Glutamatergic neuron (in vitro differentiated cells): ENCODE measurements at regions not wholly inside any gene's neighbourhood (a gene's known extent, or its start where the extent isn't known, plus 50 kb on each side); places are given as distances from the start of the nearest gene placed in this dataset.

Experiments used
- DNase-seq: peaks from one replicate; pipeline ENCODE4 v3.0.0; 2022
- H3K27ac Mint-ChIP-seq: one replicate; pipeline ENCODE4 v1.8.0; 2020; ENCODE audit warnings: mild to moderate bottlenecking, mixed read lengths, inconsistent platforms; ENCODE audit not compliant: unreplicated experiment
- H3K27me3 Mint-ChIP-seq: one replicate; pipeline ENCODE4 v1.8.0; 2020; ENCODE audit warnings: mild to moderate bottlenecking, moderate library complexity, mixed read lengths, inconsistent platforms; ENCODE audit not compliant: unreplicated experiment
- H3K36me3 Mint-ChIP-seq: one replicate; pipeline ENCODE4 v1.8.0; 2020; ENCODE audit warnings: mild to moderate bottlenecking, mixed read lengths, inconsistent platforms; ENCODE audit not compliant: unreplicated experiment
- H3K4me1 Mint-ChIP-seq: one replicate; pipeline ENCODE4 v1.8.0; 2020; ENCODE audit warnings: mild to moderate bottlenecking, low read depth, mixed read lengths, inconsistent platforms; ENCODE audit not compliant: unreplicated experiment
- H3K4me3 Mint-ChIP-seq: one replicate; pipeline ENCODE4 v1.8.0; 2020; ENCODE audit warnings: mild to moderate bottlenecking, mixed read lengths, inconsistent platforms; ENCODE audit not compliant: unreplicated experiment
- H3K9me3 Mint-ChIP-seq: one replicate; pipeline ENCODE4 v1.8.0; 2020; ENCODE audit warnings: mild to moderate bottlenecking, moderate library complexity, mixed read lengths, inconsistent platforms; ENCODE audit not compliant: unreplicated experiment
- TF ChIP-seq, protein P1 (sequence below): fragments of 200-600 bp; sonication (generic); IDR thresholded peaks from one replicate; pipeline ENCODE4 v1.5.0; 2021; ENCODE audit not compliant: partially characterized antibody, unreplicated experiment

- no peak for DNase-seq
- Mint-ChIP-seq H3K9me3 (no peaks in the 10 kb centered on the region), H3K27me3 (peaks cover 1% of the 10 kb centered on the region), H3K4me3 (no peak overlapping the region), H3K36me3 (no peaks in the 10 kb centered on the region), H3K4me1 (no peaks in the 10 kb centered on the region), H3K27ac (no peak overlapping the region)
- TF ChIP-seq, protein P1, sequence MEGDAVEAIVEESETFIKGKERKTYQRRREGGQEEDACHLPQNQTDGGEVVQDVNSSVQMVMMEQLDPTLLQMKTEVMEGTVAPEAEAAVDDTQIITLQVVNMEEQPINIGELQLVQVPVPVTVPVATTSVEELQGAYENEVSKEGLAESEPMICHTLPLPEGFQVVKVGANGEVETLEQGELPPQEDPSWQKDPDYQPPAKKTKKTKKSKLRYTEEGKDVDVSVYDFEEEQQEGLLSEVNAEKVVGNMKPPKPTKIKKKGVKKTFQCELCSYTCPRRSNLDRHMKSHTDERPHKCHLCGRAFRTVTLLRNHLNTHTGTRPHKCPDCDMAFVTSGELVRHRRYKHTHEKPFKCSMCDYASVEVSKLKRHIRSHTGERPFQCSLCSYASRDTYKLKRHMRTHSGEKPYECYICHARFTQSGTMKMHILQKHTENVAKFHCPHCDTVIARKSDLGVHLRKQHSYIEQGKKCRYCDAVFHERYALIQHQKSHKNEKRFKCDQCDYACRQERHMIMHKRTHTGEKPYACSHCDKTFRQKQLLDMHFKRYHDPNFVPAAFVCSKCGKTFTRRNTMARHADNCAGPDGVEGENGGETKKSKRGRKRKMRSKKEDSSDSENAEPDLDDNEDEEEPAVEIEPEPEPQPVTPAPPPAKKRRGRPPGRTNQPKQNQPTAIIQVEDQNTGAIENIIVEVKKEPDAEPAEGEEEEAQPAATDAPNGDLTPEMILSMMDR = no peak
These were observed 181.4 kb downstream of the TMEM18 start for GRCh38 chr2:495745-496275.

GRCh38 chr2:494853-495252 lies 182.4 kb downstream of the TMEM18 start:
- Mint-ChIP-seq H3K4me1 (no peaks in the 10 kb centered on the region), H3K9me3 (no peaks in the 10 kb centered on the region), H3K36me3 (no peaks in the 10 kb centered on the region), H3K27ac (no peak overlapping the region), H3K27me3 (peaks cover 1% of the 10 kb centered on the region), H3K4me3 (no peak overlapping the region)
- TF ChIP-seq, protein P1 = no peak
- no peak for DNase-seq

GRCh38 chr2:493228-493627 lies 184.0 kb downstream of the TMEM18 start:
- no peaks in the 10 kb centered on the region for H3K4me1 Mint-ChIP-seq
- no peak overlapping the region for H3K4me3 Mint-ChIP-seq
- TF ChIP-seq, protein P1 = no peak
- DNase-seq = no peak
- H3K27ac Mint-ChIP-seq = no peak overlapping the region
- H3K9me3 Mint-ChIP-seq = no peaks in the 10 kb centered on the region
- H3K36me3 Mint-ChIP-seq = no peaks in the 10 kb centered on the region
- H3K27me3 Mint-ChIP-seq = peaks cover 1% of the 10 kb centered on the region

DNA sequence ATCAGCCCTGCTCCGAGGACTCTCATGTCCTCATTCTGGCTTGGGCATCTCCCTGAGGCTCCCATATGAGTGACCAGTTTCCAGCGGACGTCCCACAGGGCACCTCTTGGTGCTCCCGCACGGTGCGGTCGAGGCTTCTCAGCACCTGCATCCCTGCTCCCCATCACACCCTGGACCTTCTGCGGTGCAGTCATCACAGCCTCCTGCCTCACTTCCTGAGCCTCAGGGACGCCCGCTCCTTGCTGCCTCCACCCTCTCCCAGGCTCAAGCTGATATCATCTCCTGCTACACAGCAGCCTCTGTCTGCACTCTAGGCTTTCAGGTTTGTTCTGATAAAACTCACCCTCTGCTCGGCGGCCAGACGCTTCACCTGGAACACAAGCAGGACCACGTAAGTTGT lies 185.0 kb downstream of the TMEM18 start:
- Mint-ChIP-seq H3K4me3 (no peak overlapping the region), H3K27ac (no peak overlapping the region), H3K4me1 (no peaks in the 10 kb centered on the region)

GRCh38 chr2:489838-490237 lies 187.4 kb downstream of the TMEM18 start:
- no peak overlapping the region for H3K27ac Mint-ChIP-seq
- TF ChIP-seq, protein P1 = no peak
- no peak for DNase-seq
- no peak overlapping the region for H3K4me3 Mint-ChIP-seq
- no peaks in the 10 kb centered on the region for H3K36me3 Mint-ChIP-seq
- H3K9me3 Mint-ChIP-seq = no peaks in the 10 kb centered on the region
- H3K27me3 Mint-ChIP-seq = no peaks in the 10 kb centered on the region
- no peaks in the 10 kb centered on the region for H3K4me1 Mint-ChIP-seq

More for the DNA sequence above, 185.0 kb downstream of the TMEM18 start:
- no peak for DNase-seq
- TF ChIP-seq, protein P1 = no peak
- no peaks in the 10 kb centered on the region for H3K36me3 Mint-ChIP-seq
- no peaks in the 10 kb centered on the region for H3K9me3 Mint-ChIP-seq
- peaks cover 1% of the 10 kb centered on the region for H3K27me3 Mint-ChIP-seq
